BJ (cell line): ENCODE measurements at regions not wholly inside any gene's neighbourhood (a gene's known extent, or its start where the extent isn't known, plus 50 kb on each side); places are given as distances from the start of the nearest gene placed in this dataset.

Experiments used
- CTCF ChIA-PET: fragments of 350-600 bp; formaldehyde crosslinking; extraction: SDS; loops from one replicate; lab custom pipeline; 2021; ENCODE audit warnings: antibody characterized with exemption, inconsistent platforms; lab: Yijun Ruan, JAX
- POLR2A ChIA-PET: fragments of 300-600 bp; sonication (Branson Sonifier 250); formaldehyde crosslinking; extraction: SDS; loops from one replicate; lab custom pipeline; 2021; ENCODE audit warnings: antibody characterized with exemption; lab: Charles Lee
- DNase-seq: peaks from one replicate; pipeline ENCODE4 v3.0.0-alpha.2; 2011; ENCODE audit warnings: low read depth
- H3K27me3 ChIP-seq: 2 replicates; pipeline ENCODE4 v1.6.0; 2011; ENCODE audit warnings: low read length; ENCODE audit not compliant: control insufficient read depth, insufficient read depth
- H3K36me3 ChIP-seq: 2 replicates; pipeline ENCODE4 v1.5.1; 2011; ENCODE audit warnings: low read length; ENCODE audit not compliant: control insufficient read depth, insufficient read depth
- H3K4me3 ChIP-seq: 2 replicates; pipeline ENCODE4 v1.5.1; 2011; ENCODE audit warnings: low read depth, mild to moderate bottlenecking, control low read depth, low read length
- CTCF ChIP-seq: IDR thresholded peaks from 2 replicates; pipeline ENCODE4 v1.5.1; 2011; ENCODE audit warnings: low read depth, mild to moderate bottlenecking, control low read depth, inconsistent platforms, low read length, moderate library complexity; ENCODE audit not compliant: insufficient read depth

GRCh38 chr7:49479936-49480544 is 293.4 kb upstream of the VWC2 start:
- ChIA-PET CTCF (no interaction called here), POLR2A (no interaction called here)
- no peak for DNase-seq
- Histone ChIP-seq H3K4me3 (no peak overlapping the region), H3K36me3 (no peaks in the 10 kb centered on the region), H3K27me3 (no peaks in the 10 kb centered on the region)
- no peak for TF ChIP-seq CTCF

DNA sequence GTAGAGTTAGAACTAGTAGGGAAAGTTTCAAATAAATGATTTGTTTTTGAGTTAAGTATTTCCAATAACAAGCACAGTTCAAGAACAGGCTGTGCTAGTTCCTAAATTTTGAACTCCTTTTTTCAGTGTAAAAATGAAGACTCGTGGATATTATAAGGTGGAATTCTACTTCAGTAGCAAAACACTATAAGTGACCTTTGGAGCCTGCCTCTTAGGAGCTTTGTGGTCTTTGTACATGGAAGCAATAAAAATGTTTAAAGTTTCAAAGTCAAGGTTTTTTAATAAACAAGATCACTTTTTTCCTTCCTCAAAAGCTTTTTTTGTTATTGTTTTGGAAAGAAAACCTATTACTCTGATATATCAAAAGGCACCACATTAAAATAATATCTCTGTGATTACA is 292.4 kb upstream of the VWC2 start:
- TF ChIP-seq CTCF = no peak
- H3K27me3 ChIP-seq = no peaks in the 10 kb centered on the region
- no peak for DNase-seq
- H3K36me3 ChIP-seq = no peaks in the 10 kb centered on the region
- CTCF ChIA-PET = no interaction called here
- POLR2A ChIA-PET = no interaction called here
- no peak overlapping the region for H3K4me3 ChIP-seq

DNA sequence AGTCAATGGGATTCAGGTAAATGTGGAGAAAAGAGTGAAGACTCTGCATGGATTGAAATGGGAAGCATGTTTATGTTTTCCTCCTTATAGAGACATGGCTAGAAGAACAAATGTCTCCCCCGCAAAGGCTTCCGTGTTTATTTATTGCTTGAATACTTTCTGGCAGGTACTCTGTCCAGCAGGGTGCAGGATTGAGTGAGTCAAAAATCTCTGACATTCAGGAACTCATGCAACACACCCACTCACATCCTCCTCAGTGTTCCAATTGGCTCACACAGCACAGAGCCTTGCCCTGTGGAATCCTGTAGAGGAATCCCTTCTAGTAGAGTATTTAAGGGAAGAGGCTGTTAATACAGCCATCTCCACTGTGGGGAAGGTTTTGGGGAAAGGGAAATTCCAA is 290.3 kb upstream of the VWC2 start:
- CTCF ChIA-PET = no interaction called here
- POLR2A ChIA-PET = no interaction called here

DNA sequence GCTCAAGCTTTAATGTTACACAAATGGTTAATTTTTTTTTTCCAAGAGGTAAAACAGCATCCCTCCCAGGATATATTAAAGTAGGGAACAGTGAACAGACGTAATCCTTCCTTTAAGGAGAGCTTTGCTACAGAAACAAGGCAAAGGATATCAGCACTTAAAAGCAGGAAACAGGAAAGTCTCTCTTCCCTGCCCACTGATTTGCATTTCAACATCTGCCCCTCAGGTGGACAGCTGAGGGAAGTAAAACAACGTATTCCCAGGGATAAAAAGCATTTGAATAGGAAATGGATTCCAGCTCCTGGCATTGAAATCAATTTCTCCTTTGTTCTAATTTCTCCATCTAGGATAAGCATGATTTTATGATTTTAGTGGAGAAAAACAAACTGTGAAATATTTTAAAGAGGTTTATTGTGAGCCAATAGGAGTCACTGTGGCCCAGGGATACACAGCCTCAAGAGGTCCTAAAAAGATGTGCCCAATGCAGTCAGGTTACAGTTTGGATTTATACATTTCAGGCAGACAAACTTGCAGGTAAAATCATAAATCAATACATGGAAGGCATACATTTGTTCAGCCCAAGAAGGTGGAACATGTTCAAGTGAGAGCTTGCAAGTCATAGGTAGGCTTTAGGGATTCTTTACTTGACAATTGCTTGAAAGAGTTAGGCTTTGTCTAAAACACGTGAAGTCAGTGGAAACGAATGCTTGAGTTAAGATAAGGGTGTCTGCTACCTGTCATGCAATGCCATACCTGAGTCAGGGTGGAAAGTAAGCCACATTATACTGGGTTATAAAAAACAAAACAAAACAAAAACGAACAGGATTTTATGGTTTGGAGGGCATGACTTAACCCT is 286.2 kb upstream of the VWC2 start:
- no peaks in the 10 kb centered on the region for H3K27me3 ChIP-seq
- H3K4me3 ChIP-seq = no peak overlapping the region
- ChIA-PET POLR2A (no interaction called here), CTCF (no interaction called here)
- H3K36me3 ChIP-seq = no peaks in the 10 kb centered on the region
- DNase-seq = no peak
- TF ChIP-seq CTCF = no peak

More for the DNA sequence above, 290.3 kb upstream of the VWC2 start:
- Histone ChIP-seq H3K27me3 (no peaks in the 10 kb centered on the region), H3K4me3 (no peak overlapping the region), H3K36me3 (no peaks in the 10 kb centered on the region)
- TF ChIP-seq CTCF = no peak
- DNase-seq = no peak

GRCh38 chr7:49487830-49488140 is 285.7 kb upstream of the VWC2 start:
- Histone ChIP-seq H3K4me3 (no peak overlapping the region), H3K27me3 (no peaks in the 10 kb centered on the region), H3K36me3 (no peaks in the 10 kb centered on the region)
- ChIA-PET CTCF (no interaction called here), POLR2A (no interaction called here)
- no peak for DNase-seq
- TF ChIP-seq CTCF = no peak
